ENCODE measurements at regions not wholly inside any gene's neighbourhood (a gene's known extent, or its start where the extent isn't known, plus 50 kb on each side); places are given as distances from the start of the nearest gene placed in this dataset.

DNA sequence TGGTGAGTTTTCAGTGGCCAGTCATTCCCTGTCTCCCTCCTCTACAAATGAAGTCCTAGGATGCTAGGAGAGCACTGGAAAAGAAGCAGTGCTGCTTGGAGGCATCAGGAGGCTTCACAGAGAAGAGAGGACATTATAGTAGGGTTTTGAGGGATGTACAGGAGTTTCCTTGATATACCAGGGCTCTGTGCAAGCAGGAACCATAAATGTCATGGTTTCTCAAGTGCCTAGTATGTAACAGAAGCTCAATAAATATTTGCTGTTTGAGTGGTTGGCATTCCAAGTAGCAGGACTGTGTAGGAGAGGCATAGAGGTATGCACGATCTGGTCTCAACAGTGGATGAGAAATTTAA is 133.5 kb upstream of the WNT4 start:
- no peak for DNase-seq

DNA sequence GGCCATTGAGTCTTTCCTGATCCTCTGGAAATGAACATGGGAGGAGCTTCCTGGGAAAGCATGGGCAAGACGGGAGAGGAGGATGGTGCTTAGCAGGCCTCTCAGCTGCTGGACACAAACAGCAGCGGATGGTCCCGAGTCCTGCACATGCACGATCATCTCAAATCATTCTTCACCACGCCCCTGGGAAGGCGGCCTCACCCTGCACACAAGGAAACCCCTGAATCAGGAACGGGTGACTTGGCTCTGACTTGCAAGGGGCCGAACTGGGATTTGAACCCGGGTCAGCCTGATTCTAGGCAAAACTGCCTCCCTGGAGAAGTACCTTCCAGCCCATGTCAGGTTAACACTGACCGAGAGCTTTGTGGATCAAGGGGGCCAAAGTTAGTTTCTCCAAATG is 134.8 kb upstream of the WNT4 start:
- H3K36me3 ChIP-seq: no peaks in the 10 kb centered on the region
- no peak for DNase-seq
- TF ChIP-seq, protein P1, sequence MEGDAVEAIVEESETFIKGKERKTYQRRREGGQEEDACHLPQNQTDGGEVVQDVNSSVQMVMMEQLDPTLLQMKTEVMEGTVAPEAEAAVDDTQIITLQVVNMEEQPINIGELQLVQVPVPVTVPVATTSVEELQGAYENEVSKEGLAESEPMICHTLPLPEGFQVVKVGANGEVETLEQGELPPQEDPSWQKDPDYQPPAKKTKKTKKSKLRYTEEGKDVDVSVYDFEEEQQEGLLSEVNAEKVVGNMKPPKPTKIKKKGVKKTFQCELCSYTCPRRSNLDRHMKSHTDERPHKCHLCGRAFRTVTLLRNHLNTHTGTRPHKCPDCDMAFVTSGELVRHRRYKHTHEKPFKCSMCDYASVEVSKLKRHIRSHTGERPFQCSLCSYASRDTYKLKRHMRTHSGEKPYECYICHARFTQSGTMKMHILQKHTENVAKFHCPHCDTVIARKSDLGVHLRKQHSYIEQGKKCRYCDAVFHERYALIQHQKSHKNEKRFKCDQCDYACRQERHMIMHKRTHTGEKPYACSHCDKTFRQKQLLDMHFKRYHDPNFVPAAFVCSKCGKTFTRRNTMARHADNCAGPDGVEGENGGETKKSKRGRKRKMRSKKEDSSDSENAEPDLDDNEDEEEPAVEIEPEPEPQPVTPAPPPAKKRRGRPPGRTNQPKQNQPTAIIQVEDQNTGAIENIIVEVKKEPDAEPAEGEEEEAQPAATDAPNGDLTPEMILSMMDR (IDR thresholded peaks at IDR 0.05; ENCODE audit: low read depth, low read length): no peak
- H3K4me1 ChIP-seq: no peaks in the 10 kb centered on the region
- H3K4me3 ChIP-seq (ENCODE audit: low read depth, low read length): no peak overlapping the region
- H3K9me3 ChIP-seq: no peaks in the 10 kb centered on the region
- H3K27me3 ChIP-seq: no peaks in the 10 kb centered on the region

More for the DNA sequence above, 133.5 kb upstream of the WNT4 start:
- Histone ChIP-seq H3K9me3 (no peaks in the 10 kb centered on the region), H3K27me3 (no peaks in the 10 kb centered on the region), H3K36me3 (no peaks in the 10 kb centered on the region), H3K4me1 (no peaks in the 10 kb centered on the region), H3K4me3 (ENCODE audit: low read depth, low read length) (no peak overlapping the region)
- TF ChIP-seq, protein P1 (IDR thresholded peaks at IDR 0.05; ENCODE audit: low read depth, low read length): no peak

DNA sequence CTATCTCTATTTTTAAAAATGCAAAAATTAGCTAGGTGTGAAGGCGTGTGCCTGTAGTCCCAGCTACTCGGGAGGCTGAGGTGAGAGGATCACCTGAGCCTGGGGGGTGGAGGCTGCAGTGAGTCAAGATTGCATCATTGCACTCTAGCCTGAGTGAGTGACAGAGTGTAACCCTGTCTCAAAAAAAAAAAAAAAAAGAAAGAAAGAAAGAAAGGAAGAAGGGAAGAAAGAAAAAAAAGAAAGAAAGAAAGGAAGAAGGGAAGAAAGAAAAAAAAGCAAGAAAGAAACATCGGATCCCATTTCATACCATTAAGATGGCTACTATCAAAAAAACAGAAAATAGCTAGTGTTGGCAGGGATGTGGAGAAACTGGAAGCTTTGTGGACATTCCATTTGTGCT is 136.8 kb upstream of the WNT4 start:
- DNase-seq: no peak
- Histone ChIP-seq H3K36me3 (no peaks in the 10 kb centered on the region), H3K4me1 (no peaks in the 10 kb centered on the region)

DNA sequence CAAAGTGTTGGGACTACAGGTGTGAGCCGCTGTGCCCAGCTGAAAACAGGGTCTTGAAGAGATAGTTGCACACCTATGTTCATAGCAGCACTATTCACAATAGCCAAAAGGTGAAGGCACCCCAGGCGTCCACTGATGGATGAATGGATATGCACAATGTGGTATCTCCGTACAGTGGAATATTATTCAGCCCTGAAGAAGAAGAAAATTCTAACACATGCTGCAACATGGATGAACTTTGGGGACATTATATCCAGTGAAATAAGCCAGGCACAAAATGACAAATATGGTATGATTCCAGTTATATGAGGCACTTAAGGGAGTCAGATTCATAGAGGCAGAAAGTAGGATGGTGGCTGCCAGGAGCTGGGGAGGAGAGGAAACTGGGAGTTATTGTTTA is 137.6 kb upstream of the WNT4 start:
- Histone ChIP-seq H3K4me1 (no peaks in the 10 kb centered on the region), H3K9me3 (no peaks in the 10 kb centered on the region), H3K27me3 (no peaks in the 10 kb centered on the region), H3K36me3 (no peaks in the 10 kb centered on the region), H3K4me3 (ENCODE audit: low read depth, low read length) (no peak overlapping the region)
- DNase-seq: no peak
- TF ChIP-seq, protein P1 (IDR thresholded peaks at IDR 0.05; ENCODE audit: low read depth, low read length): no peak

More for the DNA sequence above, 136.8 kb upstream of the WNT4 start:
- no peak overlapping the region for H3K4me3 ChIP-seq (ENCODE audit: low read depth, low read length)
- H3K27me3 ChIP-seq: no peaks in the 10 kb centered on the region
- H3K9me3 ChIP-seq: no peaks in the 10 kb centered on the region
- TF ChIP-seq, protein P1 (IDR thresholded peaks at IDR 0.05; ENCODE audit: low read depth, low read length): no peak

DNA sequence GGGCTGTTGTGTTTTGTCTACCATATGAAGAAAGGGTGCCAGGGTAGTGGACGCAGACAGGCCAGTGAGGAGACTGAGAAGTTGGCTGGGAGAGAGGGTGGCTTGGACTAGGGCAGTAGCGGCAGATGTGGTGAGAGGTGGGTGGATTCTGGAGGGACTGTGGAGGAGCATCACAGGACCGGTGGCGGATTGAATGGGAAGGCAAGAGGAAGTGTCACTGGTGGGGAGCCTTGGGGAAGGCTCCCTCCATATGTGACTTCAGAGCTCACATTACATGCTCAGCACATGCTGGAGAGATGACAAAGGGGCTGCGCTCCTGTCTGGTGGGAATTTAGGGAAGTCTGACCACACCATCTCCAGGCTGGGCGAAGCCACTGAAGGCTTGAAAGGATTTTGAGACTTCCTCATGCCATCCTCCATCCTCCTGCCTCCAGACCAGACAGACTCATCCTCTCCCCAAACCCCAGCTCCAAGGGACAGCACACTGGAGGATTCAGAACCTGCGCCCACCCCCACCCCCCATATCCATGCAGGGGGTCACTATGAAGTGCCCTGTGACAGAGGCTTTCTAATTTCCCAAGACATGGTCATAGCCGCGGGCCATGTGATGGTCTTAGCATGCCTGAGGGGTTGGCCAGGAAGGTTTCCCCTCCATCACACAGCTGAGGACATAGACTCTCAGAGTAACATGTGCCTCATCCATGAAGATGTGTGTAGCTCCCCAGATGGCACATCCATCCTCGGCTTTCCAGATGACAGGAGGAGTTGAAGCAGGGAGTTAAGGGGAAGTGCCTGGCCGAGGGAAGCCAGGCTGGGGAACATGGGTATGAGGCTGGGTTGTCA is 138.8 kb upstream of the WNT4 start:
- Histone ChIP-seq H3K4me3 (ENCODE audit: low read depth, low read length) (no peak overlapping the region), H3K27me3 (no peaks in the 10 kb centered on the region), H3K36me3 (no peaks in the 10 kb centered on the region), H3K4me1 (no peaks in the 10 kb centered on the region), H3K9me3 (no peaks in the 10 kb centered on the region)
- TF ChIP-seq, protein P1 (IDR thresholded peaks at IDR 0.05; ENCODE audit: low read depth, low read length): no peak
- DNase-seq: no peak

DNA sequence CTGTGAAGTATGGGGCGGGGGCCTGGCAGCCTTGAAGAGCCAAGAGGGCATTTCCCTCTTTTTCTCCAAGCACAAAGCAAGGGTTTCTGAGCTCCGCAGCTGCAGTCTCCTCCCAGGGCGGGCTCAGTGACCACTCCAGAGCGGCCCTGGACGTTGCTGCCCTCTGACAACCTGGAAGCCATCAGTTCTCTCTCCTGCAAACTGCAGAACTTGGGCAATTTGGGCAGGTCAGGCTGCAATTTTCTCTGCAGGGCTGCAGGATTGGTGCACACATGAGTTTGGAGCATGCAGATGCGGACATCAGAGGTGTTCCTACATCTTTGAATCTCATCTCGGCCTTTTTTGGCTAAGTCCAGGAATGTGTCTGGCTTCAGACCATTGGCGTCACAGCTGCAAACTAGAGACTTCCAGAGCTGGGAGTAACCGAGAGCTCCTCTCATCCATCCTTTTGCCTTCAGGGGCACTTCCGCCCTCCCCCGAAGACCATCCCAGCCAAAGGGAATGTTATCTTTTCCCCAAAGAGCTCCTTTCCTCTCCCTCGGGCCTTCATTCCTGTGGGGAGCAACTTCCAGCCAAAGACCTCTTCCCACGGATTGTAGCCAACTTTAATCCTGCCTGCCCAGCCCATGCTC is 139.6 kb upstream of the WNT4 start:
- no peaks in the 10 kb centered on the region for H3K27me3 ChIP-seq
- no peaks in the 10 kb centered on the region for H3K36me3 ChIP-seq
- DNase-seq: no peak
- H3K9me3 ChIP-seq: no peaks in the 10 kb centered on the region
- H3K4me1 ChIP-seq: no peaks in the 10 kb centered on the region
- H3K4me3 ChIP-seq (ENCODE audit: low read depth, low read length): no peak overlapping the region
- TF ChIP-seq, protein P1 (IDR thresholded peaks at IDR 0.05; ENCODE audit: low read depth, low read length): no peak

Measured in BE2C (cell line).